OCI-LY1 (cell line): ENCODE measurements at regions not wholly inside any gene's neighbourhood (a gene's known extent, or its start where the extent isn't known, plus 50 kb on each side); places are given as distances from the start of the nearest gene placed in this dataset.

Experiments
- EZH2 ChIP-seq: fragments of 200-600 bp; sonication (generic), shearing (Covaris generic); IDR thresholded peaks from 2 replicates; pipeline ENCODE4 v1.8.0; 2017; ENCODE audit warnings: borderline replicate concordance, mixed run types, mild to moderate bottlenecking, antibody characterized with exemption, low read length, moderate library complexity, mixed read lengths
- TF ChIP-seq, protein P1 (sequence below): fragments of 200-600 bp; sonication (generic), shearing (Covaris generic); IDR thresholded peaks from 2 replicates; pipeline ENCODE4 v1.5.1; 2017; ENCODE audit warnings: mild to moderate bottlenecking, antibody characterized with exemption, low read length, moderate library complexity, mixed read lengths

- TF ChIP-seq, protein P1, sequence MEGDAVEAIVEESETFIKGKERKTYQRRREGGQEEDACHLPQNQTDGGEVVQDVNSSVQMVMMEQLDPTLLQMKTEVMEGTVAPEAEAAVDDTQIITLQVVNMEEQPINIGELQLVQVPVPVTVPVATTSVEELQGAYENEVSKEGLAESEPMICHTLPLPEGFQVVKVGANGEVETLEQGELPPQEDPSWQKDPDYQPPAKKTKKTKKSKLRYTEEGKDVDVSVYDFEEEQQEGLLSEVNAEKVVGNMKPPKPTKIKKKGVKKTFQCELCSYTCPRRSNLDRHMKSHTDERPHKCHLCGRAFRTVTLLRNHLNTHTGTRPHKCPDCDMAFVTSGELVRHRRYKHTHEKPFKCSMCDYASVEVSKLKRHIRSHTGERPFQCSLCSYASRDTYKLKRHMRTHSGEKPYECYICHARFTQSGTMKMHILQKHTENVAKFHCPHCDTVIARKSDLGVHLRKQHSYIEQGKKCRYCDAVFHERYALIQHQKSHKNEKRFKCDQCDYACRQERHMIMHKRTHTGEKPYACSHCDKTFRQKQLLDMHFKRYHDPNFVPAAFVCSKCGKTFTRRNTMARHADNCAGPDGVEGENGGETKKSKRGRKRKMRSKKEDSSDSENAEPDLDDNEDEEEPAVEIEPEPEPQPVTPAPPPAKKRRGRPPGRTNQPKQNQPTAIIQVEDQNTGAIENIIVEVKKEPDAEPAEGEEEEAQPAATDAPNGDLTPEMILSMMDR = no peak
- TF ChIP-seq EZH2 = no peak
Observed at GRCh38 chr13:33352526-33352925, 67.0 kb upstream of the STARD13 start.
